ENCODE measurements at regions not wholly inside any gene's neighbourhood (a gene's known extent, or its start where the extent isn't known, plus 50 kb on each side); places are given as distances from the start of the nearest gene placed in this dataset.
"Not testable (repeated sequence)": the region's sequence is repeated elsewhere in the genome, so short reads cannot be mapped to it uniquely, and the experiment has no call there.

DNA sequence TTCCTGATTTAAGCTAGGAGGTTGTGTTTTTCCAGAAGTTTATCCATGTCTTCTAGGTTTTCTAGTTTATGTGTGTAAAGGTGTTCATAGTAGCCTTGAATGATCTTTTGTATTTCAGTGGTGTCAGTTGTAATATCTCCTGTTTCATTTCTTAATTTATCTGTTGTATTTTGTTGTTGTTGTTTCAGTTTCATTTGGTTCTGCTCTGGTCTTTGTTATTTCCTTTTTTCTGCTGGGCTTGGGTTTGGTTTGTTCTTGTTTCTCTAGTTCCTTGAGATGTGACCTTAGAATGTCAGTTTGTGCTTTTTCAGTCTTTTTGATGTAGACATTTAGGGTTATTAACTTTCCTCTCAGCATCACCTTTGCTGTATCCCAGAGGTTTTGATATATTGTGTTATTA, 62.8 kb downstream of the SCP2D1 start:
- not testable (repeated sequence) for DNase-seq

DNA sequence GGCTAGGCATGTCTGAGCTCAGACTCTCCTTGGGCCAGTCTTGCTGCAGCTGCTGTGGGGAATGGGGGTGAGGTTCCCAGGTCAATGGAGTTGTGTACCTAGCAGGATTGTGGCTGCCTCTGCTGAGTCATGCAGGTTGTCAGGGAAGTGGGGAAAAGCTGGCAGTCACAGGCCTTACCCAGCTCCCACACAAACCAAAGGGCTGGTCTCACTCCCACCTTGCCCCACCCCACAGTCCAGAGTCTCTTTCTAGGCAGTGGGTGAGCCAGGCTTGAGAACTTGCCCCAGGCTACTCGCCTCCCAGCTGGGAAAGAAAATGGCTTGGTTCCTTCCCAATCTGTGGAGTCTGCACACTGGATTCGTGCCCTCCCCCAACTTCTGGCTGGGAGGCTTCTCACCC, 65.7 kb downstream of the SCP2D1 start:
- DNase-seq, result no peak

DNA sequence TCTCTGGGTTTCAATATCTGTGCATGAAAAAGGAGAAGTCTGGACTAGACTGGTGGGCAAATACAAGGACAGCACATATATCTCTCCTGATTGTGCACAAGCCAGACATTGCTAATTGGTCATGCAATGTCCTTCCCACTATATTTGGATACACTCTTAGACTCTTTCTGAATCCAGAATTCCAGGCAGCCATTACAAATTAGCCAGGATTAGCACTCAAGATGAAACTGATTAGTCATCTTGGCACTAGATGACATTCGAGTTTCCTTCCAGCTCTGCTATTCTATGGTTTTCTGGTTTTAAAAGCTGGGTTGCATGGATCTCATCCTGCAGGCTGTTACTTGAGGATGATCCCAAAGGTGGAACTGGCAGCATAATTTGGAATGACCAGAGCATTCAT, 73.2 kb downstream of the SCP2D1 start:
- DNase-seq, result no peak

DNA sequence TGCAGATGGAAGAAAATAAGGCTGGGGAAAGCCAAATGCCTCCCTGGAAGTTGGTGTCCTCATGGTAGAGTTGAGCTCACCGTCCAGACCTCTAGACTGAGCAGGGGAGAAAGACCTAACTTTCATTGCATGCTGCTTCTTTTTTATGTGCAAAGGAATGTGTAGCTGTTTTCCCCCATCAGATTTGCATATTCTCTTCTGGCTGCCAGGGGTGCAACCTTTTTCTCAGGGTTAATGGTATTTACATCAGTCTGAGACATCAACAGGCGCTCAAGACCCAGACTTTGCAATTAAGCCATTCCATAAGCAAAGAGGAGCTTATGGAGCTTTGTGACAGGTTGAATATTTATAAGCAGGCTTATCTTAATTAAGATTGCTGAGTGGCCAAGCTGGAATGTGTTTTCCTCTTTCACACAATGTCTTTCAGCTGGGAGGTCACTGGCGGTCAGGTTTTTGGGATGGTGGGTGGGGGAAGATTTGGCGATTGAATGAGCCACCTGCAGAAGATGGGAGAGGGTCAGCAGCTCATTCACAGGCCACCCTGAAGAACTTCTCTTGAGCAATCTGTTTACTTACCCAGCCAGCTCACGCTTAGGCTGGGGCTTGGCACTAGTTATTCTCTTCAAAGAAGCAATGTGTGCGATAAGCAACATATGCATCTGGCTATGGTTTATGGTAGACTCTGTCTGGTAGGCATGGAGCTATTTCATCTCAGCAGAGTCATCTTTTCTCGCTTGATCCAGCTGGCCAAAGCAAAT, 88.6 kb downstream of the SCP2D1 start:
- no peak for DNase-seq

DNA sequence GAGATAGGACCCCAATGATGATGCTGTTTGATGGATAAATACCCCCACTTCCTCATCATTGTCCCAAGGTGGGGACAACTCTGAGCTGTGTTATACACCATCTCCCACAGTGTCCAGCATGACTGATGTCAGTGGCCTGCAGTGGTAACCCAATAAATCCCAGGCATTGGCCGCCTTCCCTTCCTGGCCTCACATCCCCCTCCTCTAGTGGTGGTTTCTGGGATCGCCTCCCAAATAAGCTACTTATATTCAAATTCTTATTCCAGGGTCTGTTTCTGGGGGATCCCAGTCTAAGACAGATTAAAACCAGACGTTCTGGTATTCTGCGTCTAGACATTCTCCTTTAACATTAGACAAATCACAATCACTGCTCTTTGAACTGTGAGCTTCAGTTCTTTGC, 90.6 kb downstream of the SCP2D1 start:
- no peak for DNase-seq

DNA sequence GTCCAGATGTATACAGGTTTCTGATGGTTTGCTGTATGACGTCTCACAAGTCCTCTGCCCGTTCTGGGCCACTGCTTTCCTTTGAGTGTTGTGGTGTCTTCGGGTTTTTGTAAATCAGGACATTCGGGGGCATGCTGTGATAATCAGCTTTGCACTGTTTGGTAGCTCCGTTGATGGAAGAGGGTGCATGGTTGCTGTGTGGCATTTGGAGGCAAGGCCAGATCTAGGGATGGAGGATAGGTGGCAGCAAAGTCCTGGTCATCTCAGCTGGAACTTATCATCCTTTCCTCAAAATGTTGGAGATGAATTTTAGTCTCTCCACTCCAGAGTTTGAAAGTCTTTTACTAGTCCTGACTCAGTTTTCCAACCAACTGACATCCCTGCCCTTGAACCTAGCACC, 91.0 kb downstream of the SCP2D1 start:
- peak; percentile 12 for DNase-seq

DNA sequence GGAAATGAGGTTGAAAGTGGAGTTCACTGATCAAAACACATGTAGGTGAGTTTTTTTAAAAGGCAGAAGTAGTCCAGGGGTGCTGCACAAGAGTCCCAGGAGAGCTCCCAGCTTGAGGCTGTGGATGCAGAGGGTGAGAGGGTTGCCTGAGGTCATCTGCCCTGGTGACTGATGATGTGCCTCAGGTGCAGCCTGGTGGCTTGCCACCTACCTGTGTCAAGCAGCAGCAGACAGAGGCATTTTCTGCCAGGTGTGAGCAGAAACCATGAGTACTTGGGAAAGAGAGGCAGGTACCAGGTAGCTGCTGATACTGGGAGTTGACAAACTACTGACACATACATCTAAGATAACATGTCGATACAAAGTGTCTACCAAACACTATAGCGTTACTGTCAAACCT, 92.5 kb downstream of the SCP2D1 start:
- DNase-seq, result no peak

DNA sequence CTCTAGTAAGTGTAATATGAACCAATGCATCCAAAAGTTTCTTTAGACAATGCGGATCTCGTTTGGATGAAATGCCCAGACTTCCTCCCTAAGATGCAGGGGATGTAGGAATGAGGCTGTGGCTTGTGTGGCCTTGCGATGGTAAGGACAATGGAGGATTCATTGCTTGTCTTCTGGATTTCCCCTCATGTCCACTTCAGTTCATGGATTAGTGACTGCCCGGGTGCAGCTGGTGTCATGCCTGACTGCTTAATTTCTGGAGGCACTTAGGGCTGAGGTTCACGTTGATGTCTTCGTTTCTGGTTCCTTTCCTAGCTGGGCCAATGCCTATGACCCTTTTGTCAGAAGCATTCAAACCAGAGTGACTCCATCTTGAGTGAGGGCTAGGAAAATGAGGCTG, 93.8 kb downstream of the SCP2D1 start:
- no peak for DNase-seq

DNA sequence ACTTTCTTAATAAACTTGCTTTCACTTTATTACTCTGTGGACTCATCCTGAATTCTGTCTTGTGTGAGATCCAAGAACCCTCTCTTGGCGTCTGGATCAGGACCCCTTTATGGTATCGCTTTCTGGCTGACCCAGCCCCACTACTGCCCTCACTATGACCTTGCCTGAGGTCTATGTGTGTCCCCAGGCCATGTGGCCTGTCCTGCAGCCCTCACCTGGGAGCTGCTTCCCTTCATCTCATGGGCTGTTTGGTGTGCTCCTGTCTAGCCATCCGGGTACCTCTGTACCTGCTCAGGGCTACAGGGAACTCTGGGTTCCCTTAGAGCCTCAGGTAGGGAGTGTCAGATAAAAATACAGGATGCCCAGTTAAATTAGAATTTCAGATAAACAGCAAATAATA, 94.5 kb downstream of the SCP2D1 start:
- no peak for DNase-seq

DNA sequence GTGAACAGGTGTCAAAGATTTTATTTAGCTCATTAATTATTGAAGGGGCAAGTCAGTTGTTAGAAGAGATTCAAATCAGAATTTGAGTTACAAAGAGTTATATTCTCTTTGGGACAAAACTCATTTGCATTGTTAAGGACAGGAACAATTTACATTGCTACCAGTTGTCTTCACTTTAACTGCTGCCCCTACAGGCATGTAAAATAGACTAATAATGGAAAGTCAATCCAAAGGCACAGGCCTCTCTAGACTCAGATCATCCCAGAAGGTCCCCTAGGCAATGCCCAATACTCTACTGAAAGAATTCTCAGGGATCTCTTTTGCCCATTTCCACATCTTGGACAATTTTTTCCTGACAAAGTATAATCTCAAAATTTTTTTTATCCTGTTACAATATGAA, 95.7 kb downstream of the SCP2D1 start:
- no peak for DNase-seq

DNA sequence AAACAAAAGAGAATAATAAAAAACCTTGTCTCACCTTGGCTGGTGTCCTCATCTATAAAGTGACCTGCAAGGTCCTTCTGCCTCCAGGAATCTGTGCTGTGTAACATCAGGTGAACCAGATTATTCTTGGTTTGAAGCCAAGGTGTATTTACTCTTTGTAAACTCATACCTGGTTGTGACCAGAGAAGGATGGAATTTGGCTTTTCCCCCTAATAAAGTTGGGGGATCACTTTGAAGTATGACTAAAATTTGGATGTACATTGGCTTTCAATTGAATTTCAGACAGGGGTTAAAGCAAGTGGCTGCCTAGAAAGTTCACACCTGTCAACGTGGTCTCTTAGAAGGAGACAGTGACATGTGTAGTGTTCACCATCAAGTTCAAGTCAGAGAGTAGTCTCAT, 100.1 kb downstream of the SCP2D1 start:
- no peak for DNase-seq

DNA sequence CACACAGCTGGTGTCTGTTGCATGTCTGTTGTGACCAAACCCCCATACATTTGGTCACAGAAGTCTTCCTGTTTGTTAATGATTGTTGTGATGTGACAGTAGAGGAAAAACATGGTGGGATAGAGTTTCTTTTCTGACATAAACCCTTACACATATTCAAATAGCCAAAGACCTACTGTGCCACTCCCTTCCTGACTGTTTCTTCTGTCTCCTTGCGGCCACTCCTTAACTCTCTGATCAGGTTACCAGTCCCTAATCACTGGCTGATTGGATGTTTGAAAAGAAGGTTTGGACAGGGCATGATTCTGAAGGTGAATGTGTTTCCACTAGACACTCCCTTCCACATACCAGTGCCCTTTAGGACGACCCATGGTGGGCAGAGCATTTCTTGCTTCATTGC, 101.2 kb downstream of the SCP2D1 start:
- no peak for DNase-seq

DNA sequence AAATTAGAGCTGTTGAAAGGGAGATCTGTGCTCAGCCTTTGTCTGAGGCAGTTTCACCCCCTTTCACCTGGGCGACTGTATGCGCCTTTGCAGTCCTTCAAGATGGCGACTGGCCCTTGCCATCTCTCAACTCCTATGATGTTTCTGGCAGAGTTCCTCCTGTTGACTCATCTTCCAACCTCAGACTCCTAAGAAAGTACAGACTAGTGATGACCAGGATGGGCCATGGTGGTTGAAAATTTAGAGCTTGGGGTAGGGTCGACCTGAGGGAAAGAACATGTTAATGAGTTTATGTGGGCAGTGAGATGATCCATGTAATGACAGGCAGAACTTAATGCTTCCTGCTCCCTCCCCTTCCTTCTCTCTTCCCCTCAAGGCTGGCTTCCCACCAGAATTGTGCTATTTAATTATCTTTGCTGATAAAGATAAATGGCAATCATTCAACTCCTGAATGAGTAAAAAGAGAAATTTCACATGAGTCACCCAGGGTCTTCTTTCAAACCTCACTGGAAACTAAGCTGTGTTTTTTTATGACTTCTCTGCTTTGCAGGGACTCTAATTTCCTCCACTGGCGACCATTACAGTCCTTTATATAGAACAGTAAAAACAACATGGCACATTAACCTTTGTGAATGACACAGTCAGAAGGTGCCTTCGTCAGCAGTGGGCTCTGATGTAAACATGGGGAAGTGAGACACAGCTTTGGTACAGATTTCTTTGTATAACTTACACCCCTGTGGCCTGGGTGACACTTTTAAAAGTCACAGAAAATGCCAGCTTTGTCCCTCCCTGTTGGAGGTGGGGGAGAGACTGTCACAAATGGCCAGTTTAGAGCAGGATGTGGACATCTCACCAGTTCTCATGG, 103.5 kb downstream of the SCP2D1 start:
- DNase-seq, result no peak

DNA sequence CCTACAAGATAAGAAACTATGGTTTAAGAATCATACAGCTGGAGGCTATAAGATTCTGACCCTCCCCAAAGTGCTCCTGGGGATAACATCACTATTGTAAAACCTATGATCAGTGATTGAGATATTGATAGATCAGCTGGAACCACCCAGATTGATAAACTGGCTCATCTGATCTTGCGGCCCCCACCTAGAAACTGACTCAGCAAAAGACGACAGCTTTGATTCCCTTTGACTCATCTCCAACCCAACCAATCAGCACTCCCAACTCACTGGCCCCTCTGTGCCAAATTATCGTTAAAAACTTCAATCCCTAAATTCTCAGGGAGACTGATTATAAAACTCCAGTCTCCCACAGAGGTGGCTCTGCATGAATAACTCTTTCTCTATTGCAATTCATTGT, 106.4 kb downstream of the SCP2D1 start:
- no peak for DNase-seq

DNA sequence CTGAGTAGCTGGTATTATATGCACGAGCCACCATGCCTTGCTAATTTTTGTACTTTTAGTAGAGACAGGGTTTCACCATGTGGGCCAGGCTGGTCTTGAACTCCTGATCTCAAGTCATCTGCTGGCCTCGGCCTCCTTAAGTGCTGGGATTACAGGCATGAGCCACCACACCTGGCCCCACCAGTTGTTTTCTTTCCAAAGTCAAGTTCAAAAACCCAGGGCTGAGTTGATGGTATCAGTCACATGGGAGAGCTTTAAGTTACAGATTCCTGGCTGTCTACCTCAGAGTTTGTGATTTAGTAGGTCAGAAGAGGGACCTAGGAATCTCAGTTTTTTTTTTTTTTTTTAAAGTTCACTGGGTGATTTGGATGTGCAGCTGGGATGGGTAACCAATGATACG, 107.7 kb downstream of the SCP2D1 start:
- no peak for DNase-seq

DNA sequence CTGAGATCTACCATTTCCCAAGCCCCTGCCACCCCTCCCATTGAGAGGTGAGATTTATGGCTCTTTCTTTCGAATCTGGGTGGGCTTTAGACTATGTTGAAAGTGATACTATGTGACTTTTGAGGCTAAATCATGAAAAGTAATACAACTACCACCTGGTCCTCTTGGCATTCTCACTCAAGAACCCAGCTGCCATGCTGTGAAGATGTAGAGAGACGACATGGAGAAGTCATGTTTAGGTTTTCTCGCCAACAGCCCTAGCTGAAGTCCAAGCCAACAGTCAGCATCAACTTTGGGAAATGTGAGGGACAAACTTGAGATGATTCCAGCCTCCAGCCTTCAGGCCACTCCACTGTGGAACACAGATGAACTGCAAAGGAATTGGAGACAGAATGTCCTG, 108.7 kb downstream of the SCP2D1 start:
- DNase-seq, result no peak

DNA sequence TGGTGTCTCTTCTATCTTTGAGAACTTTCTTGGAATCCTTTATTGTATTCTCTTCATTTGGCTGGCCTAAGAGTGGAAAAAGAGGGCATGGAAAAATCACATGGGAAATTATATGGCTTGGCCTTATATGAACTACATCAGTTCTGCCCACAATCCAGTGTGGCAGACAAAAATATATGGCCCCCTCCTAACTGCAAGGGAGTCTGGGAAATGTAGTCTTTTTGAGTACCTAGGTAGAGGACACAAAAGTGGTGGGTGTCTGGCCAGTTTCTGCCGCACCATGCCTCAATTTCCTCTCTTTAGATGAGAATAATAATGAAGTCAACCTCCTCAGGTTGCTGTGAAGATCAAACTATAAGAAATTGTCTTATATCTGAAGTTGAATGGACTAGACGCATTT, 109.3 kb downstream of the SCP2D1 start:
- DNase-seq, result no peak

DNA sequence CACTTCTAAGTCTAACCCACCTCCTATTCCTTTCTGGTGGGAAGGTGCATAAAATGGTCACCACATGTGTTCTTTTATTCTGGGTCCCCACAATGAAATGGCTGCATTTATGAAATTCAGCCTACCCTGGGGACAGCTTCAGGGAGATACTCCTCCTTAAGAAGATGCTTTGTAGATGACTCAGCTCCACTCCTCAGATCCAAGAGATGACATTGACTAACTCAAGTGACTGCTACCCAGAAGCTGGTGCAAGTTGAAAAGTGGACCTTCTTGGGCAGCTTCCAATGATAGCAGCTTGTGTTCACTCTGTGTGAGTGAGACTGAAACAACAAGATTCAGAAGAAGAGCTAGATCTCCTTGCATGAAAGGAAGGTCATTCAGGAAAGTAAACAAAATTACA, 113.4 kb downstream of the SCP2D1 start:
- no peak for DNase-seq

DNA sequence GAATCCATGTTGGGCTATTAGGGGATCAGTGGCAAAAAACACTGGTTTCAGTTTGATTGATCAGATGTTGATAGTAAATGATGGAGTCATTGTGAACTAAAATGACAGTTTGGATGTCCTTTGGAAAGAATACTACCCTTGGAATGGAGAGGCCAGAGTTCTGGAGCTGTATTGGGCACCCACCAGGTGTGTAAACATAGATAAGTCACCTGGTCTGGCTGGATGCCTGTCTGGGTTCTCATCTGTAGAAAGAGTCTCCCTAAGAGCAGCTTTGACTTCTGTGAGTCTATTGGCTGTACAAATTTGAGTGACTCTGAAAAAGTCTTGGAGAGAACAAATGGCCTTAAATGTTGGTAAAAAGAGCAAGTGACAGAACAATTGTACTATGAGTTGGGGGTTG, 115.0 kb downstream of the SCP2D1 start:
- no peak for DNase-seq

DNA sequence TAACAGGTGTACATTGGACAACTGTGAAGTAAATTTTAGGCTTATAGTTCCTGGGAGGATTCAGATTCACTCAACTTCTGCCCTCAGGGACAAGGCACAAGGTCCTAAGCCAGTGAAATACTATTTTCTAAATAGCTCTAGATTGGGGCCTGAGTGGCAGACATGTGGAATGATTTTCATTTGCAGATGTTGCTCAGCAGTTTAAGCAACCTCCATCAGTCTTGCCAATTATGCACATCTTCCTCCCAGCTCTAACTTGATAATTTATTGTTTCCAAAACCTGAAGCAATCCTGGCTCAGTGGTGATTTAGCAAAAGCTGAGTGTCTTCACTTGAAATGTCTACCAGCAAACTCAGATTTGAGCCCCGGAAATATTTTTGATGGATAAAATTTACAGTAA, 116.2 kb downstream of the SCP2D1 start:
- DNase-seq, result no peak

DNA sequence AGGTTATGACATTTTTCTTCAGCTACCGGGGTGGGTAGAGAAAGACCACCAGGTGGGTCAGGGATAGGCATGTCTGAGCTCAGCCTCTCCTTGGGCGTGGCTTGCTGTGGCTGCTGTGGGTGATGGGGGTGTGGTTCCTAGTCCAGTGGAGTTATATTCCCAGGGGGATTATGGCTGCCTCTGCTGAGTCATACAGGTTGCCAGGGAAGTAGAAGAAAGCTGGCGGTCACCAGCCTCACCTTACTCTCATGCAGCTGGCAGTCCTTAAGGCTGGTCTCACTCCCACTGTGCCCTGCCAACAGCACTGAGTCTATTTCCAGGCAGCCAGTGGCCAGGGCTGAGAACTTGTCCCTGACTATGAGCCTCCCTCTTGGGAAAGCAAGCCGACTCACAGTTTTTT, 130.0 kb downstream of the SCP2D1 start:
- DNase-seq, result peak; percentile 15

DNA sequence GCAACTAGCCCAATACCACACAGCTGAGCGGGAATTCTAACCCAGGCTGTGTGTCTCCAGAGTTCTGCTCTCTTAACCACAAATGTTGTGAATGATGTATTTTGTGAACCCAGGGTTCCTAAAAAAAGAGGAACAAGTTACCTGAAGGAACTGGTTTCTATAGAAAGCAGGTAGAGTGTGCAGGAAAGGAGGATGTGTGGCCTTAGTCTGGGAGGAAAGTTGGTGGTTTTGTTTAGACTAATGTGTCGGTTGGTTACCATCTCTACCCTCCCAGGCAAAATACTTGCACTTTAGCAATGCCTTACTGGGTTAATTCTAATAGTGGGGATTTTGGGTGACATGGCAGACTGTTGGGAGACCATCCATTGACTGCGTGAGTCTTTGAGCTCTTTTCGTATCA, 143.3 kb downstream of the SCP2D1 start:
- no peak for DNase-seq

DNA sequence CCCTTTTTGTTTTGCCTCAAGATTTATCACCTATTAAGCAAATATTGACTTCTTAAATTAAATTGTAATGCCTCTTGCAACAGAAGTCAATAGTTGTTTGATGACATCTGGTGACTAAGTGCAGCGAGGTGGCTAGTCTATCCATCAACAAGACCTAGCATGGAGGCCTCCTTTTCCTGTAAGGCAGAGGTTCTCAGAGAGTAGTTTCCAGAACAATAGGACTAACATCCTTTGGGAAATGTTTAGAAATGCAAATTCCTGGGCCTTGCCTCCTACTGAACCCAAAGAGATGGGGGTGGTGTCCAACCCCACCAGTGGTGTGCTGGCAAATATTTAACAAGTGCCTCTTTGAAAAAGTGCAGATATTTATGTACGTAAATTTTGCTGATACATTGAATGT, 143.7 kb downstream of the SCP2D1 start:
- no peak for DNase-seq

DNA sequence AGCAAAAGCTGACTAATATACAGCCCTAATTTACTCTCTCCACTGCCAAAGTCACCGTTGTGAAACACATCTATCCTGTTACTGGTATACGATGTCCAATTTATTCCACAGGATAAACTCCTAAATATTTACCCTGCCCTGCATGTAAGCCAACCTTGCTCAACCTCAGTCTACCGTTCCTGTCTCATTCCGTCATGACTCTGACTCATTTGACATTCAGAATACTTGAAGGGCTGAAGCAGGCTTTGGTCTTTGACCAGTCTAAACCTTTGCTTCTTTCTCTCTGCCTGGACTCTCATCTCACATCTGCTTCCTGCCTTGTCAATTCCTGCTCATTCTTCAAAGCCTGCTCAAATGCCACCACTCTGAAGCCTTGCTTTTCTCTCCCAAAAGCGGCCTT, 157.5 kb downstream of the SCP2D1 start:
- DNase-seq, result no peak

DNA sequence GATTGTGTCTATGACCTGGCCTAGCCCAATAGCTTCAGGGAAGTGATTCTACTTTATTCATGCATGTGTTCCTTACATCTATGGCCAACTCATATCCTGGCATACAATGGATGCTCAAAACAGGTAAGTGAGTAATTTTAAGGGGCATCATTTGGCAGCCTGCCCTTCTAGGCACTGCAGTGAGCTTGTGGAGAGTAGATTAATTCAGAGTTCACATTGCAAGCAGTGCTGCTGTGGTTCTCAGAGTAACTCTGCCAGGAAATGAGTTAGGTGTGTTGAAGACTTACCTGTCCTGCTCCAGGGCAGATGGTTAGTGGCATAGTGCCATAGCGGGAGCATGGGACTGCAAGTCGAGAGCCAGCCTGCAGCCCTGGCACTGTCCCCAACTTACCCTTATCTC, 158.0 kb downstream of the SCP2D1 start:
- no peak for DNase-seq

All from midbrain (tissue), 1 donor.